Kidney epithelial cell (primary cell): ENCODE measurements at regions not wholly inside any gene's neighbourhood (a gene's known extent, or its start where the extent isn't known, plus 50 kb on each side); places are given as distances from the start of the nearest gene placed in this dataset.
A peak's percentile ranks its signal among the peaks of the same experiment; 100 is the strongest.

Experiments used
- DNase-seq: peaks from one replicate; pipeline ENCODE4 v3.0.0-alpha.2; 2010; ENCODE audit warnings: low read depth
- H3K27me3 ChIP-seq: 2 replicates; pipeline ENCODE4 v1.6.0; 2011; ENCODE audit warnings: low read length; ENCODE audit not compliant: control insufficient read depth, insufficient read depth
- H3K36me3 ChIP-seq: 2 replicates; pipeline ENCODE4 v1.5.1; 2011; ENCODE audit warnings: low read length; ENCODE audit not compliant: control insufficient read depth, insufficient read depth
- H3K4me3 ChIP-seq: 2 replicates; pipeline ENCODE4 v1.5.1; 2011; ENCODE audit warnings: low read depth, mild to moderate bottlenecking, control low read depth, low read length
- TF ChIP-seq, protein P1 (sequence below): IDR thresholded peaks from 2 replicates; pipeline ENCODE4 v1.5.1; 2011; ENCODE audit warnings: mild to moderate bottlenecking, moderate library complexity, low read length, control low read depth, inconsistent platforms; ENCODE audit not compliant: insufficient read depth, poor library complexity, severe bottlenecking

DNA sequence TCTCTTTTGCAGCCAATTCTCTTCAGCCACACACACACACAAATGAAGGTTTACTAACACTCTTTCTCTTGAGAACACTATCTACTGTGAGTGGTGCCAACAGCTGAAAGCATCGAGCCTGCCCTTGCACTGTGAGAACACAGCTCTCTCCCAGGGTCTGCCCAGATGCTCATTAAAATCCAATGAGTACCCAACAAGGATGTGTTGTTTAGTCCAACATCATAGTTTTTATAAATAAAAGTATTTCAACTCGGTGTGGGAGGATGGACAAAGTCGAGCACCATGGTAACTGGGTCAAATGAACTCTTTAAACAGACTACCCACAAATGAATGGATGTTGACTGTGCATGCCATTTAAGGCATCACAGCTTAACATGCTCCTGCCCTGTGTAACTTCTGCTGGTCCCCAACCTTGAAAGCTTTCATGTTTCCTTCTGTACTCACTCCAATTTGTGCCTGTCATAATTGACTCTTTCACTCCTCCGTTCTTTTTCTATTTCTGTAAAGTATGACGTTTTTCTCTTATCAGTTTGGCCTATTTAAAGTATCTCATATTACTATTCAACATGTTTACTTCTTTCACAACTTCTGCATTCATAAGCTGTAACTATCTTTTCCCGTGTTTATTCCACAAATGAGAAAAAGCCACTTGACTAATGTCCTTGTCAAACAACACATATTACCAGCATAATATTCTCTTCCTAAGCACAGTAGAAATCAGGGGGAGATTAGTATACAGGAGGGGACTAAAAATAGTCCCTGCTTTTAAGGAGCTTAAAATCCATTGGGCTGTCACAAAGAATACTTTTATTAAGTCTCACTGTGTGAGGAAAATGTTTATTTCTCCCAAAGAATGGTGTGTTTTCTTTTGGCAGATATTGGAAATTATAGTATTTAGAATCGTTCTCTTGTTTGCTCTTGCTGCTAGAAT lies 215.4 kb downstream of the RFPL4B start:
- DNase-seq: no peak
- Histone ChIP-seq H3K4me3 (no peak overlapping the region), H3K27me3 (no peaks in the 10 kb centered on the region), H3K36me3 (no peaks in the 10 kb centered on the region)
- TF ChIP-seq, protein P1, sequence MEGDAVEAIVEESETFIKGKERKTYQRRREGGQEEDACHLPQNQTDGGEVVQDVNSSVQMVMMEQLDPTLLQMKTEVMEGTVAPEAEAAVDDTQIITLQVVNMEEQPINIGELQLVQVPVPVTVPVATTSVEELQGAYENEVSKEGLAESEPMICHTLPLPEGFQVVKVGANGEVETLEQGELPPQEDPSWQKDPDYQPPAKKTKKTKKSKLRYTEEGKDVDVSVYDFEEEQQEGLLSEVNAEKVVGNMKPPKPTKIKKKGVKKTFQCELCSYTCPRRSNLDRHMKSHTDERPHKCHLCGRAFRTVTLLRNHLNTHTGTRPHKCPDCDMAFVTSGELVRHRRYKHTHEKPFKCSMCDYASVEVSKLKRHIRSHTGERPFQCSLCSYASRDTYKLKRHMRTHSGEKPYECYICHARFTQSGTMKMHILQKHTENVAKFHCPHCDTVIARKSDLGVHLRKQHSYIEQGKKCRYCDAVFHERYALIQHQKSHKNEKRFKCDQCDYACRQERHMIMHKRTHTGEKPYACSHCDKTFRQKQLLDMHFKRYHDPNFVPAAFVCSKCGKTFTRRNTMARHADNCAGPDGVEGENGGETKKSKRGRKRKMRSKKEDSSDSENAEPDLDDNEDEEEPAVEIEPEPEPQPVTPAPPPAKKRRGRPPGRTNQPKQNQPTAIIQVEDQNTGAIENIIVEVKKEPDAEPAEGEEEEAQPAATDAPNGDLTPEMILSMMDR: no peak

DNA sequence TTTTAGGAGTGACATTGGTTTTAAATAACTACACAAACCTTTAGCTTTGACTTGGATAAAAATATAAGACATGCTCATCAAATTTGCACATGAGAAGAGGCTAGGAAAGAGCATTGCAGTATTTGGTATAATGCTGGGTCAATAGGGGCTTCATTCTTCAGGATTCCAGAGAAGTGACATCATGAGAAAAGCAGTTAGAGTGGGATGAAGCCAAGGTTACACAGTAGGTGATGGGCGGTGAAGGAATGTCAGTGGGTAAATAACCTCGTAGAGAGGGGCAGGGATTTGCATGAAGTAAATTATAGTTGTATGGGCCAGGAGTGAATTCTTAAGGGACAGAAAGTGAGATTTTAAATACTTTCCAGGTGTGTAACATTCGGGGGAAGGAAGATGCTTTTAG lies 216.2 kb downstream of the RFPL4B start:
- H3K27me3 ChIP-seq: no peaks in the 10 kb centered on the region
- TF ChIP-seq, protein P1: no peak
- H3K4me3 ChIP-seq: no peak overlapping the region
- peak; percentile 62 for DNase-seq
- no peaks in the 10 kb centered on the region for H3K36me3 ChIP-seq

DNA sequence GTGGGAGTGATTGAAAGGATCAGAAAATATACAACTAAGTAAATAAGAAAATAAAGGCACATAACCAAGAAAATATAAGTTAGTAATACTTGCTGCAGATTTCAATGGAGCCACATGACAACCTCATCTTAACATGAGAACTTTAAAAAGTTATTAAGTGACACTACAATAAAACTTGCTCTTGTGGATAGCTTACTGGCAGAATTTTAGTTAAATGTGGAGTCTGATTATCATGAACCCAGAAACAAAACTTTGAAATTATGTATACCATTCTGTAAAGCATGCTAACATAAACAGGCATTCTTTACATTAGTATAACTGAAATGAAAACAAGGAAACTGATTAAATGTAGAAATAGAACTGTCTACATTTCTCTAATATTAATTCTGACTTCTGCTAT lies 220.9 kb downstream of the RFPL4B start:
- Histone ChIP-seq H3K36me3 (no peaks in the 10 kb centered on the region), H3K27me3 (no peaks in the 10 kb centered on the region), H3K4me3 (no peak overlapping the region)
- TF ChIP-seq, protein P1: no peak
- DNase-seq: no peak

DNA sequence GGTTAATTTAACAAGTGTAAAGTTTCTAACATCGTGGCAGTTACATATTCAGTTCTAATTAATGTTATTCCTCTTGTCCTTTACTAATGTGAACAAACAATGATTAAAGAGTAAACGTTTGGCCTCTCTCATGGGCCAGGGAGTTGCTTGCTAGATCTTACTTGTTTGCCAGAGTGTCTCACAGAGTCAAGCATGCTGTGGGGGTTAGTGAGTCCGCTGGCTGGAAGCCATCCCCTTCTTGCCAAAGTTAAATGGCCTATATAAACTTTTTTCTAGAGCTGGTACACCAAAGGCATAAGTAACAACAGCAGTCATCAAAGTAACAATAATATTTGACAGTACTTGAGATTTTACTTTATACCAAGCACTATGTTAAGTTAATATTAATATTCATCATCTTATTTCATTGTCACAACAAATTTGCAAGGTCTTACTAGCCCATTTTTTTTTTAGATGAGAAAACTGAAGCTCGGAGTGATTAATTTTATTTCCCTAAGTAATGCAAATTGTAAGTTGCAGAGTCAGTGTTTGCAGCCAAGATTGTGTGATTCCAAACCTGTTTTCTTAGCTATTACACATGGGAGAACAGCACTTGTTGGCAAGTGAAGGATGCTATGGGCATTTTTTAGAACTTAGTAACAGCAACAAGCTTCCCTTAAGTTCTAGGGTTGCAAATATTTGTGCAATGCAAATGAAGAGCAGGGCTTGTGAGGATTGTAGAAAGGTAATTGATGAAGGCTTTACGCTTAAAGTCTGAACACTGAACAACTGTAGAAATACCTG lies 224.5 kb downstream of the RFPL4B start:
- no peak overlapping the region for H3K4me3 ChIP-seq
- no peak for DNase-seq
- TF ChIP-seq, protein P1: no peak
- no peaks in the 10 kb centered on the region for H3K36me3 ChIP-seq
- no peaks in the 10 kb centered on the region for H3K27me3 ChIP-seq

DNA sequence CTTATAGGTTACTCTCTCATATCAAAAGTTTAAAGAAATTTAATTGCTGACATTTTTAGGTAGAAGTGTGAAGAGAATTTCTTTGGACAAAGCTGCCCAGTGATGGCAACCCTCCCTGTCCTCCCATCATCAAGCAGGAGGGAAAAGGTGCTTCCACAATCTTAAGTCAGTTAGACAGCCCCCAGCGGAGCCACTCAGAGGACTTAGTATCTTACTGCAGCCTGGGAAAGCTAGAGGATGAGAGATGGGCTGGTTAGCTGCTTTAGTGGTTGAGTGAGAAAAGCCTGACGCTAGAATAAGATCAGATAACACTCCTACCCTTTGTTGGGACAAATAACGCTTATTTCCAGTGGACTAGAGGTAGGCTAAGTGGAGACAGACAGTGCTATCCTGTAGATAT lies 227.1 kb downstream of the RFPL4B start:
- Histone ChIP-seq H3K36me3 (no peaks in the 10 kb centered on the region), H3K27me3 (no peaks in the 10 kb centered on the region), H3K4me3 (no peak overlapping the region)
- no peak for DNase-seq
- TF ChIP-seq, protein P1: no peak
